HEK293 (cell line): ENCODE measurements at regions not wholly inside any gene's neighbourhood (a gene's known extent, or its start where the extent isn't known, plus 50 kb on each side); places are given as distances from the start of the nearest gene placed in this dataset.

ENCODE experiments used
- CTCF ChIP-seq: fragments of 450-650 bp; formaldehyde crosslinking; IDR thresholded peaks from 2 replicates; pipeline ENCODE4 v1.5.1; 2016; ENCODE audit warnings: missing biosample characterization, missing genetic modification characterization
- PATZ1 ChIP-seq: fragments of 450-650 bp; formaldehyde crosslinking; IDR thresholded peaks from 2 replicates; pipeline ENCODE4 v1.5.1; 2016; ENCODE audit warnings: missing biosample characterization, missing genetic modification characterization
- SP7 ChIP-seq: fragments of 450-650 bp; formaldehyde crosslinking; IDR thresholded peaks from 2 replicates; pipeline ENCODE4 v1.5.1; 2016; ENCODE audit warnings: missing biosample characterization, missing genetic modification characterization
- WT1 ChIP-seq: fragments of 450-650 bp; formaldehyde crosslinking; IDR thresholded peaks from 2 replicates; pipeline ENCODE4 v1.5.1; 2016; ENCODE audit warnings: missing biosample characterization, missing genetic modification characterization
- YY1 ChIP-seq: fragments of 450-650 bp; formaldehyde crosslinking; IDR thresholded peaks from 2 replicates; pipeline ENCODE4 v1.5.1; 2018; ENCODE audit warnings: missing biosample characterization, missing genetic modification characterization
- ZBTB21 ChIP-seq: fragments of 450-650 bp; formaldehyde crosslinking; IDR thresholded peaks from 2 replicates; pipeline ENCODE4 v1.5.1; 2017; ENCODE audit warnings: missing biosample characterization, missing genetic modification characterization
- ZNF223 ChIP-seq: fragments of 450-650 bp; formaldehyde crosslinking; IDR thresholded peaks from 2 replicates; pipeline ENCODE4 v1.5.1; 2016; ENCODE audit warnings: missing biosample characterization, missing genetic modification characterization
- ZNF354C ChIP-seq: fragments of 450-650 bp; formaldehyde crosslinking; IDR thresholded peaks from 2 replicates; pipeline ENCODE4 v1.5.1; 2016; ENCODE audit warnings: missing biosample characterization, missing genetic modification characterization, low read depth, borderline replicate concordance
- ZNF514 ChIP-seq: fragments of 450-650 bp; formaldehyde crosslinking; IDR thresholded peaks from 2 replicates; pipeline ENCODE4 v1.5.1; 2016; ENCODE audit warnings: missing biosample characterization, missing genetic modification characterization
- ZNF518A ChIP-seq: fragments of 450-650 bp; formaldehyde crosslinking; conservative IDR thresholded peaks from 2 replicates; pipeline ENCODE4 v1.5.1; 2016; ENCODE audit warnings: low read depth, missing biosample characterization, missing genetic modification characterization
- ZNF580 ChIP-seq: fragments of 450-650 bp; formaldehyde crosslinking; IDR thresholded peaks from 2 replicates; pipeline ENCODE4 v1.5.1; 2016; ENCODE audit warnings: missing biosample characterization, missing genetic modification characterization
- ZNF768 ChIP-seq: fragments of 450-650 bp; formaldehyde crosslinking; IDR thresholded peaks from 2 replicates; pipeline ENCODE4 v1.5.1; 2018; ENCODE audit warnings: missing biosample characterization, mild to moderate bottlenecking, missing genetic modification characterization

DNA sequence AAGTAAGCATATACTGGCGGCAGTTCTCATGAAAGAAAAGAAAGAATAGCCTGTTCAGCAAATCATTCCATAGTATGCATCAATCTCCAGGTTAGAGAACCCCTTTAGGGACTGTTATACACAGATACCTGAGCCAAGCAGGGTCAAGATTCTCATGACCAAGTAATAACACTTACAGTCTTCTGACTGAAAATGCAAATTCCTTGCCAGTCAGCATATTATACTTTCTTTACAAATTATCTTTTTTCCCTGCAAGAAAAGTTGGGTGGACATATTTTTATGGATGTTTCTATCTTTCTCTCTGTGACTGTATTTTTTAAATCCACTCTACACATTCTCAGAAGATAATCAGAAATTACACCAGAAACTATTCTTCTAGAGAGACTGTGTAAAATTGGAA lies 120.4 kb upstream of the COL5A2 start:
- TF ChIP-seq CTCF (no peak), ZNF514 (no peak), ZNF223 (tag by site-specific recombination) (no peak), ZNF518A (tag by site-specific recombination) (no peak), ZNF354C (no peak), SP7 (tag by site-specific recombination) (no peak), ZNF768 (tag by site-specific recombination) (no peak), WT1 (tag by site-specific recombination) (no peak), PATZ1 (tag by site-specific recombination) (no peak), ZNF580 (tag by site-specific recombination) (no peak), YY1 (tag by site-specific recombination) (no peak), ZBTB21 (tag by site-specific recombination) (no peak)
